Mesothelial cell of epicardium (in vitro differentiated cells): ENCODE measurements at regions not wholly inside any gene's neighbourhood (a gene's known extent, or its start where the extent isn't known, plus 50 kb on each side); places are given as distances from the start of the nearest gene placed in this dataset.

Source experiments
- DNase-seq, 2 experiments: peaks; one replicate each; pipeline ENCODE4 v3.0.0; 2021; ENCODE audit warnings: low spot score in 2 of 2; ENCODE audit not compliant: unreplicated experiment in 2 of 2
- H3K27ac Mint-ChIP-seq: 2 replicates; pipeline ENCODE4 v1.8.0; 2021; ENCODE audit warnings: mixed read lengths
- H3K27me3 Mint-ChIP-seq: 2 replicates; pipeline ENCODE4 v1.8.0; 2021; ENCODE audit warnings: low read depth, mixed read lengths
- H3K36me3 Mint-ChIP-seq: 2 replicates; pipeline ENCODE4 v1.8.0; 2021; ENCODE audit warnings: mixed read lengths
- H3K4me1 Mint-ChIP-seq: 2 replicates; pipeline ENCODE4 v1.8.0; 2021; ENCODE audit warnings: mixed read lengths
- H3K4me3 Mint-ChIP-seq: 2 replicates; pipeline ENCODE4 v1.8.0; 2021; ENCODE audit warnings: mild to moderate bottlenecking, moderate library complexity, mixed read lengths
- H3K9me3 Mint-ChIP-seq: 2 replicates; pipeline ENCODE4 v1.8.0; 2021; ENCODE audit warnings: mixed read lengths
- TF ChIP-seq, protein P1 (sequence below): fragments of 200-600 bp; sonication (generic); IDR thresholded peaks from one replicate; pipeline ENCODE4 v1.5.0; 2021; ENCODE audit warnings: antibody characterized with exemption; ENCODE audit not compliant: unreplicated experiment

DNA sequence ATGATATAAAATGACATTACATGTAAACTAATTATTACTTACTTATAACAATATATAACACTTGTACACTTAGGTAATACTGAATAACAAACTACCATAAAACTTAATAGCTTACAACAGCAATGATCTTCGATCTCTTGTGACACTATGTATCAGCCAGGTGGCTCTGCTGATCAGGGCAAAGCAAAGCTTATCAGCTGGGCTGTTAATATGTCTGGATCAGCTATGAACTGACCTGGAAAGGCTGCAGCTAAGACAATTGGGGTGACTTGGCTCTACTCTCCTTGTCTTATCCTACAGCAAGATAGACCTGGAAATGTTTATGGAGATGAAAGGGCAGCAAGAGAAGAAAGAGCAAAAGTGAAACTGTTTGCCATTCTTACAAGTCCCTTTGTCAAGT is 511.3 kb downstream of the TLR4 start:
- Mint-ChIP-seq H3K4me3 (no peak overlapping the region), H3K36me3 (no peaks in the 10 kb centered on the region), H3K27ac (no peak overlapping the region), H3K4me1 (peaks cover 12% of the 10 kb centered on the region), H3K9me3 (no peaks in the 10 kb centered on the region), H3K27me3 (peaks cover 57% of the 10 kb centered on the region)
- DNase-seq: no peak
- TF ChIP-seq, protein P1, sequence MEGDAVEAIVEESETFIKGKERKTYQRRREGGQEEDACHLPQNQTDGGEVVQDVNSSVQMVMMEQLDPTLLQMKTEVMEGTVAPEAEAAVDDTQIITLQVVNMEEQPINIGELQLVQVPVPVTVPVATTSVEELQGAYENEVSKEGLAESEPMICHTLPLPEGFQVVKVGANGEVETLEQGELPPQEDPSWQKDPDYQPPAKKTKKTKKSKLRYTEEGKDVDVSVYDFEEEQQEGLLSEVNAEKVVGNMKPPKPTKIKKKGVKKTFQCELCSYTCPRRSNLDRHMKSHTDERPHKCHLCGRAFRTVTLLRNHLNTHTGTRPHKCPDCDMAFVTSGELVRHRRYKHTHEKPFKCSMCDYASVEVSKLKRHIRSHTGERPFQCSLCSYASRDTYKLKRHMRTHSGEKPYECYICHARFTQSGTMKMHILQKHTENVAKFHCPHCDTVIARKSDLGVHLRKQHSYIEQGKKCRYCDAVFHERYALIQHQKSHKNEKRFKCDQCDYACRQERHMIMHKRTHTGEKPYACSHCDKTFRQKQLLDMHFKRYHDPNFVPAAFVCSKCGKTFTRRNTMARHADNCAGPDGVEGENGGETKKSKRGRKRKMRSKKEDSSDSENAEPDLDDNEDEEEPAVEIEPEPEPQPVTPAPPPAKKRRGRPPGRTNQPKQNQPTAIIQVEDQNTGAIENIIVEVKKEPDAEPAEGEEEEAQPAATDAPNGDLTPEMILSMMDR: no peak

DNA sequence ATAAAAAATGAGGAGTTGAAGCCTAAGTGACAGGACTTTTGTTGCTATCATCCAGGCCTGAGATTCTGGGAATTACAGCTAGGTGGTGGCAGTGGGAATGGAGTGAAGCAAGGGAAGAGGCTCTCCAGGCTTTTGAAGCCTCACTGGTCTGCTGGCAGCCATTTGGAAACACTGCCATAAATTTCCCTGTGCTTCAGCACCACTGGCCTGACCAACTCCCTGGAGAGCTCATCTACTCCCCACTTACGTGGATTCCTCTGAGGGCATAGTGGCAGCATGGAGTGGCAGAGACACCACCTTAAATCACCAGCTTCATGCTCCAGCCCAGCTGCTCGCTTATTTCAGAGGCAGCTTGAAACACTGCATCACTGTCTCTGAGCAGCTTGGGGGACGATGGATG is 518.2 kb downstream of the TLR4 start:
- DNase-seq: no peak

DNA sequence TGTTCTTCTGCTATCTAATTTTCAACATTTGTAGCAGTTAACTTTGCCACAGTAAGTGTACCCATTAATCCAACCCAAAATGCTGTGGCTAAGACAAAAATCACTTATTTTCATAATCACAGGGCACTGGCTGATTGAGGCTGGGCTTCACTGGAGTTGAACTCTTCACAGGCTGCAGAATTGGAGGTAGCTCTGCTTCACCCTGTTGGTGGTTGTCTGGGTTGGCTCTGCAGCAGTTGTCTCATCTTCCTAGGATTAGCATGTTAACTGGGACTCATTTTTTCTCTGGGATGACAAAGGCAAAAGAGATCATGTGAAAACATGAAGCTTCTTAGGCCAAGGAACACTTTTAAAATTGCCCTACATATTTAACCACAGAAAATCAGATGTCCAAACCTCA is 518.9 kb downstream of the TLR4 start:
- Mint-ChIP-seq H3K27ac (no peak overlapping the region), H3K9me3 (no peaks in the 10 kb centered on the region), H3K4me1 (no peaks in the 10 kb centered on the region), H3K36me3 (no peaks in the 10 kb centered on the region), H3K27me3 (peaks cover 51% of the 10 kb centered on the region), H3K4me3 (no peak overlapping the region)
- TF ChIP-seq, protein P1: no peak
- DNase-seq: no peak

More for the DNA sequence above, 518.2 kb downstream of the TLR4 start:
- H3K27me3 Mint-ChIP-seq: peaks cover 53% of the 10 kb centered on the region
- H3K4me3 Mint-ChIP-seq: no peak overlapping the region
- no peaks in the 10 kb centered on the region for H3K4me1 Mint-ChIP-seq
- H3K27ac Mint-ChIP-seq: no peak overlapping the region
- H3K36me3 Mint-ChIP-seq: no peaks in the 10 kb centered on the region
- H3K9me3 Mint-ChIP-seq: no peaks in the 10 kb centered on the region
- TF ChIP-seq, protein P1: no peak

DNA sequence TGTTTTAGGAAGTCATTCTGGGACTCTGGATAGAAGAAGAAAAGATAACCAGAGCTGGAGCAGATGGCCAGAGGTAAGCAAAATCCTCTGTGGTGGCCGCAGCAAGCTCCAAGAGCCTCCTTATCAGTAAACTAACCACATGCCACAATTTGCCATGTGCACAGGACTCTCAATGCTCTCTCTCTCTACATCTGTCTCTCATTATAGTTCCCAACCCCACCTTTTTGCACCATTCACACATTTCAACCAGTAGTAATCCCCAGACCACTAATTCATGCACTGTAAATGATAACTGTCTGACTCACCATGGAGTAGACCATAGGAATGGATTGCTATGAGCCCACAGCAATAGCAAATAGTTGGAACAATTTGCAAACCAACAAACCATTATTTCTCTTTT is 526.1 kb downstream of the TLR4 start:
- TF ChIP-seq, protein P1: no peak
- H3K27me3 Mint-ChIP-seq: peaks cover 11% of the 10 kb centered on the region
- H3K36me3 Mint-ChIP-seq: no peaks in the 10 kb centered on the region
- no peaks in the 10 kb centered on the region for H3K9me3 Mint-ChIP-seq
- H3K4me1 Mint-ChIP-seq: no peaks in the 10 kb centered on the region
- H3K4me3 Mint-ChIP-seq: no peak overlapping the region
- DNase-seq: no peak
- H3K27ac Mint-ChIP-seq: no peak overlapping the region

DNA sequence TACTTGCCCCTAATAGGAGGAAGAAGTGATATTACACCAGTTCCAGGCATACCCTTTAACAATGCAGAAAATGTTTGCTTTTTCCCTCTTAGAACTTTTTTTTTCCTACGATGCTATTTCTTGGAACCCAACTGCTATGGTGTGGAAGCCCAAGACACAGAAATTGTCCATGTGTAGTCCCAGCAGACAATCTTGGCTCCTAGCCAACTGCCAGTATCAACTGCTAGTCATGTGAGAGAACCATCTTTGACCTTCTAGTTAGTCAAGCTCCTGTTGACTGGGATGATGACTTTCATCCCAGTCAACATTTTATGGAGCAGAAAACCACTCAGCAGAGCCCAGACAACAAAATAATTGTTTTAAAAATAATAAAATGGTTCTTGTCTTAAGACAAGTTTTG is 532.4 kb downstream of the TLR4 start:
- no peaks in the 10 kb centered on the region for H3K27me3 Mint-ChIP-seq
- H3K36me3 Mint-ChIP-seq: no peaks in the 10 kb centered on the region
- H3K27ac Mint-ChIP-seq: no peak overlapping the region
- TF ChIP-seq, protein P1: no peak
- H3K9me3 Mint-ChIP-seq: peaks cover 28% of the 10 kb centered on the region
- no peak for DNase-seq
- H3K4me3 Mint-ChIP-seq: no peak overlapping the region
- no peaks in the 10 kb centered on the region for H3K4me1 Mint-ChIP-seq

DNA sequence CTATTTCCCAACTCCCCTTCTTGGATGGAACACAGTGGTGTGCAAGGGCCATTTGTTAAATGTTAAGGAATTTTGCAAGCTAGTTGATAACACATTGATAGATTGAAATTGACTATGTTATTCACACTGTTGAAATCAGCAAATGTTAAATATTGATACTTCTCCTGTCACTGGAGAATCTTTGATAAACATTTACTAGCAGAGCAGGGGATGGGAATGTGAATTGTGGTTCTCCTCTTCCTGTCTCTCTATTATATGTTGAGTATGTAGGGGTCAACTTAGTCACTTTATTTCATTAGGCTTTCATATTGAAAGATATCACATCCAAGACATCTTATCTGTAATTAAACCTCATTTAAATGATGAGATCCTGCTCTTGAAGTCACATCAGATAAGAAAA is 533.9 kb downstream of the TLR4 start:
- H3K4me3 Mint-ChIP-seq: no peak overlapping the region
- DNase-seq: no peak

More for the DNA sequence above, 533.9 kb downstream of the TLR4 start:
- peaks cover 34% of the 10 kb centered on the region for H3K9me3 Mint-ChIP-seq
- H3K27ac Mint-ChIP-seq: no peak overlapping the region
- H3K27me3 Mint-ChIP-seq: no peaks in the 10 kb centered on the region
- no peaks in the 10 kb centered on the region for H3K36me3 Mint-ChIP-seq
- TF ChIP-seq, protein P1: no peak
- H3K4me1 Mint-ChIP-seq: no peaks in the 10 kb centered on the region
